Omental fat pad (tissue), 1 donor: ENCODE measurements at regions not wholly inside any gene's neighbourhood (a gene's known extent, or its start where the extent isn't known, plus 50 kb on each side); places are given as distances from the start of the nearest gene placed in this dataset.
"Not testable (repeated sequence)": the region's sequence is repeated elsewhere in the genome, so short reads cannot be mapped to it uniquely, and the experiment has no call there.

Source experiments
- ATAC-seq: fragments of 150-250 bp; one replicate; pipeline ENCODE4 v1.9.1; 2016; ENCODE audit warnings: mild to moderate bottlenecking, moderate library complexity; ENCODE audit not compliant: low FRiP score
- DNase-seq: peaks from one replicate; pipeline ENCODE4 v3.0.0-alpha.2; 2019; ENCODE audit warnings: low spot score

DNA sequence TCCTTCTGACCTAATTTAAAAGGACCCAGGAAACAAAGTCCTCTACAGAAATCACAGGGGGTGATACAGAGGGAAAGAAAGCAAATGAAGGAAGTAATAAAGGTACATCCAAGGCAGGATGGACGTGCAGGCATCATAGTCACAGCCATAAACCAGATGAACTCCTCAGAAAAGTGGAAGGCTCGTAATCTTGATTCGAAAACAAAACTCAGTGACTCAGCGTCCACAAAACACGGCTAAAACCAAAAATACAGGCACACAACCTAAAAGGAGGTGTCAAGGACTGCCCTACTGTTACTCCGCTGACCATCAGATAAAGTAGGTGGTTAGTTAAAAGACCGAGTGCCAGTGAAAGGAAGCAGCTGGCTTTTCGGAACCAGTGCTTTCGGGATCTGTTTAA, 81.5 kb downstream of the TRIM69 start:
- ATAC-seq, DNase-seq: not testable (repeated sequence)

DNA sequence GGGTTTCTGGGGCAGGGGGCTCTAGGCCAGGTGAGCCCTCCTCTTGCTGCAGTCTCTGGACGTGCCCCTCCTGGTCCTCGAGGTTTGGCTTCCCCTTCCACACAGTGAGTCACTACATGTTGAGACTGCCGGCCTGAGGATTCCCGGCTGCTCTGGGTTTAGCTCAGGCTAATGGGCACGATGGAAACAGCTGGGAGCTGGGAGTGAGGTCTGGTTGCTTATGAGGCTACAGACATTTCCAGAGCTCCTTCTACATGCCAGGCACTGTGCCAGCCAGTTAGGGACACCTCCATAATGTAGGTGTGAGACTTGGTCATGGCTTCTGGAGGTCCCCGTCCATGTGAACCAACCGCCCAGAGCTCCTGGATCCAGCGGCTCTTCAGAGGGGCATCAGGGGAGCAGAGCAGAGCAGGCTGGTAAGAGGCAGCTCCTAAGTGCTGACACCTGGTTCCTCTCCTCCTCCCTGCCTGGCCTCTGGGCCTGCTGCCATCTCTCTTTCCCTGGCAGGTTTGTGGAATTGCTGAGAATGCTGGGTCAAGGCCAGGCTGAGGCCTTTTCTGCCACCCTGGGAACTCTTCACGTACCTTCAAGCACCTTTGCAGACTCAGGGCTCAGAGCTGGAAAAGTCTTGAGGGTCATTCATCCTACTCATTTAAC, 83.1 kb downstream of the TRIM69 start:
- not testable (repeated sequence) for DNase-seq, ATAC-seq

DNA sequence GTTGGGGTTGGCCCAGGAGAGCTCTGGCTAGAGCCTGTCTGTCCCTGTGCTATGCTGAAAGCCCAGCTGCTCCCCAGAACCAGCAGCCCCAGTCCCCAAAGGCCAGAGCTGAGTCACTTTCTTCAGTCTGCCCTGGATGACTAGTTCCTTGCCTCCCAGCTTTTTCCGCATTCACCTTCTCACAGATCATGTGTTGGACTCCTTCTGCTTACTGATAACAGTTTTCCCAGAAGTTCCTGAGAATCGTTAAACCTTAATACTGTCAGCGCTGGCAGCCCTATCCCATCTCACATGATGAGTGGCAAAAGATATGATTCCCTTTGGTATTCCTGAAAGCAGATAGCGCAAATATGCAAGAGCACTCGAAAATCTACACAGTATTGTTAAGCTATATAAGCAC, 84.2 kb downstream of the TRIM69 start:
- peak; percentile 80 for ATAC-seq
- DNase-seq, result not testable (repeated sequence)

DNA sequence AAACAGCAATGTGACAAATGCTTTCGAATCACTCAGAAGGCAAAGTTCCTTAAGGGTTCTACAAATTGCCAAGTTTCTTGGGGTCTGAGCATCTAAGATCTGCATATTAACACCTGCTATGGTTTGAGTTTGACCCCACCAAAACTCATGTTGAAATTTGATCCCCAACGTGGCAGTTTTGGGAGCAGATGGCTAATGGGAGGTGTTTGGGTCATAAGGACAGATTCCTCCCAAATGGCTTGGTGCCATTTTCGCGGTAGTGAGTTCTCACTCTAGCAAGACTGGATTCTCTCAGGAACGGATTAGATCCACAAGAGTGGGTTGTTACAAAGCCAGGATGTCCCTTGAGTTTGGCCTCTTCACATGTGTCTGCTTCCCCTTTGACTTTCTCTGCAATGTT, 84.6 kb downstream of the TRIM69 start:
- ATAC-seq, DNase-seq: not testable (repeated sequence)

DNA sequence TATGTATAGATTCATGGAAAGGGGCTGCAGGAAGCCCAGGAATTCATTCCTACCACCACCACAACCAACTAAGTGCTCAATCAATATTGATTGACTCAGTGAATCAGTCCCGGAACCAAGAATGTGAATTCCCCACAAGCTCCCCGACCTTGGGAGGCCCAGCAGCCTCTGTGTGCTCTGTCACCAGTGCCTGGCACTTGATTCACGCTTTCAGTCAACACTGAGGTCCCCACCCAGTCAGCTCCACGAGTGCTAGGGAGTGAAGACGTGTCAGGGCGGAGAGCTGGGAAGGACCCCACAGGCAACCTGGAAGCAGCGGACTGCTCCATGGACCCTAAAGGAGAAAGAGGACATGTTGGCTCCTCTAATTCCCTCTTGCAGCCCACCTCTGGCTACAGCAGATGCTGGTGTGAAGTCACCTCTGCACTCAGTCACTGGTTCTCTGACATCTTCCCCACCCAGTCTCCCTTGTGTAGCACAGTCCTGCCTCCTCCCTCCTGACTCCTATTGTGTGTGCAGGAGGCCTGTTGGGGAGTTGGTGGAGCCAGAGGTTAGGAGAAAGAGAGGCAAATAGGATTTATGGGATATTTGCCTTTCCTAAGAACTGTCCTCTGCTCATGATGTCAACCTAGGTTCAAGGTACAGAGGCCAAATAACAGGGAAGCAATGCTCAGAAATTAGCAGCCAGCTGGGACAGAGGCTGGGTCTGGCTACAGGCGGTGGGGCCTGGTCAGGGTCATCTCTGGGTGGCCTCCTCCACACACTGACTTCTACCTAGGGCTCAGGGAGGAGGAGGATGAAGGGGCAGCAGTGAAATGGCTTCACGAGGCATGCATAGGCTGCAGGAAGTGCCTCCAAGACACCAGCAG, 88.2 kb downstream of the TRIM69 start:
- not testable (repeated sequence) for DNase-seq, ATAC-seq

DNA sequence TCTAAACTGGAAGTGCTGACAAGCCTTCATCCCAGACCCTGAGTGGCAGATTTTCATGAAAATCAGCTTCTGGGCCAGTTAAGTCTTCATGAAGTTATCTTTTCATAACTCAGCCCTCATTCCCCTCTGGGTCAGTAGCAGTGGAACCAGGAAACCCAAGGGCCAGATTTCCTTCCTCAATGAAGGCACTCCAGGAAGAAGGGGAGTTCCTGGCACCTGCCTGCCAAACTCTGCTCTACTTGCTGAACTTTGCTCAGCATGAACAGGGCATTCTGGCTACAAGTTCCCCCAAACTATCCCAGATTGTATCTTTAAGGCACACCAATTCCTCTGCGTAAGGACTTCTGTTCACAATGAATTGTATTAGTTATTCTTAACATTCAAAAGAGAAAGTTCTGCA, 90.3 kb downstream of the TRIM69 start:
- ATAC-seq, DNase-seq: not testable (repeated sequence)

DNA sequence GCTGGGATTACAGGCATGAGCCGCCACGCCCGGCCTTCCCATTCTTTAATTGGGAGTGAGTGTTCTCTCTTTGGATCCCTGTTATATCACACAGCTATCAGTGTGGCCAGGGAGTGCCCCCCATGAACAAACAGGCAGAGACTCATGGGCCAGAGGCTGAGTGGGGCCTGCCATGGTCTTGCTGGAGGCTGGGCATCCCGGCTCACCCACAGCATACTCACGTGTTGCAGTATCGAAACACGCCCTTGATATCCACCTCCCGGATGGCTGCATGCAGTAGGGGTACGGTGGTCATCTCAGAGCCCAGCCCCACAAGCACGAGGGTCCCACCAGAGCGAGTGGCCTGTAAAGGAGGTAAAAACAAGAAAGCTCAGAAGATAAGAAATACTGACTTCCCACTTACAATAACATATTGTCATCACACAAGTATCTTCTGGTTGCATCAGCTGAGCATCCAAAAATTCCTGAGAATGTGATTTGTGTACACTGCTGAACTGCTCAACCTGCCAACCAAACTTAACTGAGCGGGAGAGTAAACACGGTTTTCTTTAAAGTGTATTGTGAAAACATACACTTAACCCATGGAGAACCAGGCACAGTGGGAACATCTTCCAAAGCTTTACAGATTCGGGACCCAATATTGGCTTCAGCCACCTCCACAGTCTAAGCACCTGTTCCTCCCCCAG, 92.0 kb downstream of the TRIM69 start:
- DNase-seq, result not testable (repeated sequence)

DNA sequence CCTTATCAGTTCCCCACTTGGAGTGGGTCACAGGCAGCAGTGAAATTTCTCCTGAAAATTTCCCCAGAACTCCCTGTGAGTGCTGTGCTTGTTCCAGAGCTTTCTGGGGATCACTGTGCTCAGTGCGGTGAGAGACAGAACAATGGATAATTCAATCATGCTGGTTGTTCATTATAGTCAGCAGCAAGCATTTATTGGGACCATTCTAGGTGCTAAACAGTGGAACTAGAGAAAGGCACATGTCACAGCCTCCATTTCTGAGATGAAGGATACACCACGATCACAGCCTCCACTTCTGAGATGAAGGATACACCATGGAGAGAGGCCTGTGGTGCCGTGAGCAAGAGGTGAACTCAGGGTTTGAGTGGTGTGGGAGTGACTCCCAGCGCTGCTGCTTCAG, 92.8 kb downstream of the TRIM69 start:
- not testable (repeated sequence) for ATAC-seq, DNase-seq

More for the DNA sequence above, 92.0 kb downstream of the TRIM69 start:
- not testable (repeated sequence) for ATAC-seq

DNA sequence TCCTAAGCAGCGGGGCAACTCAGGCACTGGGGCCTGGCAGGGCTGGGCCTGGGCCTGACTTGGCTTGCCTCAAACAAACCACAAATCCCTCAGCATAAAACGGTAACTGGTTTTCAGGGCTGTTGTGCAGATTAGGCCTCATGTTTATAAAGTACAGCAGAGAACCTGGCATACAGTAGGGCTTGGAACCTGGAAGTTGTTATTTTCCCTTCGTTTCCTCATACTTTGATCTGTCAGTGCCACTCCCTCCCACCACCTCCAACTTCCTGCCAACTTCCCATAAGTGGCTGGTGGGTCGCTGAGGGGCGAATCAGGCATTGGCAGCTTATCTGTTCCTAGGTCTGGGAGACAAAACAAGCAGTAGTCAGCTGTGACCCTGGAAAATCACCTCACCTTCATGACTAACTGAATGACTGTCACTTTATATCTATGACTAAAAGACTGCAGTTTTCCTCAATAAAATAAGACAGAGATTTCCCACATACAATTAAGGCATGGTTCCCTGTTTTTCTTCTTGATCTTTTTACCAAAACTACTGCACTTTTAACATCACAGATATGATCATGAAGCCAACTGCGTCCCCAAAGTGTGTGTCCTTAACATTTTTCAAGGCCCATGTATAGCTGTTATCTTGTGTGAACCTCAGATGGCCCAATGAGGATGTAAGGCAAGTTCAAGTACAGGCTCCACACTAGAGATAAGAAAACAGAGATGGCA, 94.5 kb downstream of the TRIM69 start:
- not testable (repeated sequence) for DNase-seq, ATAC-seq

DNA sequence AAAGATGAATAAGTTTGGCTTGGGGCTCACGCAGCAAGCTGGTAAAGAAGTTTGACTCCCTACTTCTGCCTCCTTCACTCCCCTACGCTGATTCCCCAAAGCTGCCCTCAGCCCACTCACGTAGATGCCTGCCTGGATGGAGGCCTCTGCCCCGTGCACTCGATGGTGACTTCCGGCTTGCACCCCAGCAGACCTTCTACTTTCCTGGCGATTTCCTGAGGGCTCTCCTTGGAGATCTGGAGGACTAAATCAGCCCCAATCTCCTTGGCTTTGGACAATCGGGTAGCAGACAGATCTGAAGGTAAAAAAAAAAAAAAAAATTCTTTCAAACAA, 95.0 kb downstream of the TRIM69 start:
- not testable (repeated sequence) for ATAC-seq

DNA sequence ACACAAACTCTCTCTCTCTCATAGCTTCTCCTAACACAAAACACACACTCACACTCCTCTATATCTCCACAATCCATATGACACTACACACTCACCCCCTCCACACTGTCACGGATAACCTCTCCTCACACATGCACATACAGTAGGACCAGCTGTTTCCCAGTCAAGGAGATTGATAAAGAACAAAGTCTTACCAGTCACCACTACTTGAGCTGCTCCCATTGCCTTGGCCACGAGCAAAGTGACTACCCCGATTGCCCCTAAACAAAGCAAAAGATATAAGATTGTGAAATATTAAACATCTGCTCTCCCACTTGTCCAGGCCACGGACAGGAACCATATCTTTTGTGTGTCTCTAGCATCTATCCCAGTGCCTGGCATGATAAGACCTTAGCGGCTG, 95.8 kb downstream of the TRIM69 start:
- not testable (repeated sequence) for DNase-seq, ATAC-seq

More for the DNA sequence above, 95.0 kb downstream of the TRIM69 start:
- DNase-seq, result not testable (repeated sequence)

DNA sequence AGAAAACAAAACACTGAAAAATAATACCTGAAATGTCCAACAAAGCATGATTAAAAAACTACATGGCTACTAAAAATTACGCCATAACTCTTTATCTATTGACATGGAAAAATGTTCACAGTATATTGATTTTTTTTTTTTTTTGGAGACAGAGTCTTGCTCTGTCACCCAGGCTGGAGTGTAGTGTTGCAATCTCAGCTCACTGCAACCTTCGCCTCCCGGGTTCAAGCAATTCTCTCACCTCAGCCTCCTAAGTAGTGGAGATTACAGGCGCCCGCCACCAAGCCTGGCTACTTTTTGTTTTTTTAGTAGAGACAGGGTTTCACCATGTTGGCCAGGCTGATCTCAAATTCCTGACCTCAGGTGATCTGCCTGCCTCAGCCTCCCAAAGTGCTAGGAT, 96.8 kb downstream of the TRIM69 start:
- ATAC-seq, DNase-seq: not testable (repeated sequence)

DNA sequence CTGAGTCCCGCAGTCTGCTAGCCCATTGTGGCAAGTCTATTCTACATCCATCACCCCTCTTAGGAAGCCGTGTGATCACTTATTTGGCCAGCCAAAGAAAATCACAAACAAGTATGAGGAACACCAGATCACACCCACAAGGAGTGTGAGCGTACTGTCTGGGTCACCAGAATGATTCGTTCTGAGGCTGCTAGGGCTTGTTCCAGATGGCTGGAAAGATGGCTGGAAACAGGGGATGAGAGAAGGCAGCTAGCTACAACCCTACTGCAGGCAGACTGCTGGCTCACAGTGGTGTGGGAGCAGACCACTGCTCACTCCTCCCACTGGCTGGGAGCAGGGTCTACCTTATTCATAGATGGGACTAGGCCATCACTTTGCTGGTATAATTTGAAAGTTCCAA, 97.4 kb downstream of the TRIM69 start:
- ATAC-seq, DNase-seq: not testable (repeated sequence)

DNA sequence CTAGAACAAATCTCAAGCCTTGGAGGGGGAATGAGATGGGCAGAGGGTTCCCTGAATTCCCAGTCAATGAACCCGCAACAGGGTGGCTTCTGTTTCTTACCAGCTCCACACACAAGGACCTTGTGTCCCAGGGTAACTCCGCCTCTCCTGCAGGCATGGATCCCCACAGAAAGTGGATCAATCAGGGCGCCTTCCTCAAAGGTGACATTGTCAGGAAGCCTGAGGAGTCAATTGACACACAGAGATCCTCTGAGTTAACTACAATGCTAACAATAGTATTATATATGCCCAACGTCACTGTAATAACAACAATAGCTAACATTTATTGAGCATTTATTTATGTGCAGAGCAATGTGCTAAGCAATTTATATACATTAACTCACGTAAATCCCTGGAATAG, 98.8 kb downstream of the TRIM69 start:
- not testable (repeated sequence) for DNase-seq, ATAC-seq
